Loucy (cell line): ENCODE measurements at regions not wholly inside any gene's neighbourhood (a gene's known extent, or its start where the extent isn't known, plus 50 kb on each side); places are given as distances from the start of the nearest gene placed in this dataset.

ENCODE experiments used
- H2AFZ ChIP-seq: fragments of 200-600 bp; sonication (generic); 2 replicates; pipeline ENCODE4 v1.6.0; 2016; ENCODE audit warnings: antibody characterized with exemption, mild to moderate bottlenecking, low read length, moderate library complexity
- H3F3A ChIP-seq: fragments of 200-600 bp; 2 replicates; pipeline ENCODE4 v1.6.0; 2016; ENCODE audit warnings: antibody characterized with exemption, low read depth, mild to moderate bottlenecking
- H3K27me3 ChIP-seq: fragments of 200-600 bp; sonication (generic); 2 replicates; pipeline ENCODE4 v1.6.1; 2014; ENCODE audit warnings: low read length, mild to moderate bottlenecking; ENCODE audit not compliant: insufficient read depth, poor library complexity, severe bottlenecking
- H3K36me3 ChIP-seq: fragments of 200-600 bp; sonication (generic); 2 replicates; pipeline ENCODE4 v1.6.1; 2016; ENCODE audit warnings: low read length; ENCODE audit not compliant: insufficient read depth
- H3K4me1 ChIP-seq: fragments of 200-600 bp; sonication (generic); 2 replicates; pipeline ENCODE4 v1.5.1; 2014; ENCODE audit warnings: low read length, mild to moderate bottlenecking; ENCODE audit not compliant: insufficient read depth, poor library complexity, severe bottlenecking
- H3K4me2 ChIP-seq: fragments of 200-600 bp; sonication (generic); 2 replicates; pipeline ENCODE4 v1.6.0; 2014; ENCODE audit warnings: antibody characterized with exemption, low read length, low read depth, mild to moderate bottlenecking; ENCODE audit not compliant: poor library complexity, severe bottlenecking
- H3K4me3 ChIP-seq: fragments of 200-600 bp; sonication (generic); 2 replicates; pipeline ENCODE4 v1.5.1; 2014; ENCODE audit warnings: low read length, mild to moderate bottlenecking, mixed read lengths; ENCODE audit not compliant: poor library complexity, severe bottlenecking
- H3K79me2 ChIP-seq: fragments of 200-600 bp; sonication (generic); 2 replicates; pipeline ENCODE4 v1.6.1; 2014; ENCODE audit warnings: low read length; ENCODE audit not compliant: insufficient read depth
- H3K9ac ChIP-seq: fragments of 200-600 bp; sonication (generic); 2 replicates; pipeline ENCODE4 v1.6.0; 2014; ENCODE audit warnings: mild to moderate bottlenecking, low read depth, low read length, moderate library complexity; ENCODE audit not compliant: poor library complexity, severe bottlenecking
- H3K9me2 ChIP-seq: fragments of 200-600 bp; sonication (generic); replicated peaks from 2 replicates; pipeline ENCODE4 v1.6.1; 2016; ENCODE audit warnings: low read depth, low read length, mixed read lengths
- H3K9me3 ChIP-seq: fragments of 200-600 bp; sonication (generic); 2 replicates; pipeline ENCODE4 v1.6.1; 2014; ENCODE audit warnings: mild to moderate bottlenecking, antibody characterized with exemption, low read length, low read depth; ENCODE audit not compliant: insufficient read depth
- H4K20me1 ChIP-seq: fragments of 200-600 bp; sonication (generic); 2 replicates; pipeline ENCODE4 v1.6.0; 2014; ENCODE audit warnings: antibody characterized with exemption, low read length, mild to moderate bottlenecking; ENCODE audit not compliant: insufficient read depth, poor library complexity, severe bottlenecking
- CTCF ChIP-seq: fragments of 200-600 bp; sonication (generic); conservative IDR thresholded peaks from 2 replicates; pipeline ENCODE4 v1.5.1; 2014; ENCODE audit warnings: mild to moderate bottlenecking, antibody characterized with exemption, low read length
- EZH2phosphoT487 ChIP-seq: fragments of 200-600 bp; IDR thresholded peaks from 2 replicates; pipeline ENCODE4 v1.6.1; 2018; ENCODE audit warnings: antibody characterized with exemption, mild to moderate bottlenecking, moderate library complexity, borderline replicate concordance

GRCh38 chr14:27077710-27078109 lies 479.9 kb upstream of the NOVA1 start:
- H3K9me2 ChIP-seq = no peaks in the 10 kb centered on the region
- H3K4me2 ChIP-seq = no peak overlapping the region
- H3K27me3 ChIP-seq = no peaks in the 10 kb centered on the region
- no peaks in the 10 kb centered on the region for H3K79me2 ChIP-seq
- H3K9ac ChIP-seq = no peak overlapping the region
- H3K36me3 ChIP-seq = no peaks in the 10 kb centered on the region
- no peak for TF ChIP-seq EZH2phosphoT487
- TF ChIP-seq CTCF = no peak
- no peaks in the 10 kb centered on the region for H3K9me3 ChIP-seq
- H3F3A ChIP-seq = no peaks in the 10 kb centered on the region
- no peak overlapping the region for H3K4me3 ChIP-seq
- no peak overlapping the region for H2AFZ ChIP-seq
- H3K4me1 ChIP-seq = no peaks in the 10 kb centered on the region
- no peaks in the 10 kb centered on the region for H4K20me1 ChIP-seq

GRCh38 chr14:27078191-27078590 lies 480.4 kb upstream of the NOVA1 start:
- Histone ChIP-seq H3K9me2 (no peaks in the 10 kb centered on the region), H3K4me1 (no peaks in the 10 kb centered on the region), H2AFZ (no peak overlapping the region), H3K9me3 (no peaks in the 10 kb centered on the region), H3K27me3 (no peaks in the 10 kb centered on the region), H3K4me2 (no peak overlapping the region), H3F3A (no peaks in the 10 kb centered on the region), H3K36me3 (no peaks in the 10 kb centered on the region), H3K9ac (no peak overlapping the region), H4K20me1 (no peaks in the 10 kb centered on the region), H3K79me2 (no peaks in the 10 kb centered on the region), H3K4me3 (no peak overlapping the region)
- TF ChIP-seq CTCF (no peak), EZH2phosphoT487 (no peak)

GRCh38 chr14:27079716-27080115 lies 481.9 kb upstream of the NOVA1 start:
- Histone ChIP-seq H3K9ac (no peak overlapping the region), H2AFZ (no peak overlapping the region), H3K4me1 (no peaks in the 10 kb centered on the region), H3K27me3 (no peaks in the 10 kb centered on the region), H3K4me3 (no peak overlapping the region), H3K9me2 (no peaks in the 10 kb centered on the region), H3K79me2 (no peaks in the 10 kb centered on the region), H3K36me3 (no peaks in the 10 kb centered on the region), H3F3A (no peaks in the 10 kb centered on the region), H3K9me3 (no peaks in the 10 kb centered on the region), H4K20me1 (no peaks in the 10 kb centered on the region), H3K4me2 (no peak overlapping the region)
- TF ChIP-seq CTCF (no peak), EZH2phosphoT487 (no peak)
